ENCODE measurements at regions not wholly inside any gene's neighbourhood (a gene's known extent, or its start where the extent isn't known, plus 50 kb on each side); places are given as distances from the start of the nearest gene placed in this dataset.

DNA sequence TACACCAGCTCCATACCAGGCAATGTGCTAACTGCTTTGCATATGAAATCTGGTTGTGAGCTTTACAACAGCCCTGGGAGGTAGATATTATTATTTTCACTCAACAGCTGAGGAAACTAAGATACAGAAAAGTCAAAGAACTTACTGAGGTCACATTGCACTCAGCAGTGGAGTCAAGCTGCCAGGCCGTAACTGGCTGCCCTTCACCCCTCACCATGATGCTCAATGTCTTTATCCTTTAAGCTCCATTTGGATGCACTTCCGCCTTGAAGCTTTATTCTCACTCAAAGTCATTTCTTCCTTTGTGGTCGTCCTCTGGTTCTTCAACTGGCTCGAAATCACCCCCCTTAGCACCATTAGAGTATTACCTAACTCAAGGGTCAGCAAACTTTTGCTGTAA, 81.7 kb upstream of the RALGPS2 start:
- H3K27ac ChIP-seq (ENCODE audit: low read length), result no peak overlapping the region
- no peak overlapping the region for H3K9ac ChIP-seq (ENCODE audit: low read depth, low read length)
- no peaks in the 10 kb centered on the region for H3K27me3 ChIP-seq (ENCODE audit: insufficient read depth, low read length)
- peaks cover 14% of the 10 kb centered on the region; the same call in 1 of the 2 replicates for H3K4me1 ChIP-seq (ENCODE audit: insufficient read depth, low read length)
- no peaks in the 10 kb centered on the region for H3K9me3 ChIP-seq (ENCODE audit: insufficient read depth, low read depth, low read length)
- no peaks in the 10 kb centered on the region for H3K36me3 ChIP-seq (ENCODE audit: insufficient read depth, low read depth, low read length)
- no peak overlapping the region for H3K4me3 ChIP-seq (ENCODE audit: low read length)

DNA sequence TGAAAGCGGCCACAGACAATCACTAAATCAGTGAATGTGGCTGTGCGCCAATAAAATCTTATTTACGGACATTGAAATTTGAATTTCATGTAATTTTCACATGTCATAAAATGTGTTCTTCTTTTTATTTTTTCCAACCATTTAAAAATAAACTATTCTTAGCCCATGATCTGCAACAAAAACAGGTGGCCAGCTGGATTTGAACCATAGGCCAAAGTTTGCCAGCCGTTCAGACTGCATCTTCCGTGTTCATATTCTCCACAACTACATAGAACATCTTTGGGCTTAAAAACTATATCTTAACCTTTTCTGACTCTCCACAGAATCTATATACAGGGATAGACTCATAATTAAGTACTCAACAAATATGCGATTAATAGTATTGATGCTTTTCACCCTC, 81.2 kb upstream of the RALGPS2 start:
- Histone ChIP-seq H3K4me1 (ENCODE audit: insufficient read depth, low read length) (peaks cover 14% of the 10 kb centered on the region; the same call in 1 of the 2 replicates), H3K27me3 (ENCODE audit: insufficient read depth, low read length) (no peaks in the 10 kb centered on the region), H3K36me3 (ENCODE audit: insufficient read depth, low read depth, low read length) (no peaks in the 10 kb centered on the region), H3K9me3 (ENCODE audit: insufficient read depth, low read depth, low read length) (no peaks in the 10 kb centered on the region), H3K4me3 (ENCODE audit: low read length) (no peak overlapping the region), H3K9ac (ENCODE audit: low read depth, low read length) (no peak overlapping the region), H3K27ac (ENCODE audit: low read length) (no peak overlapping the region)

DNA sequence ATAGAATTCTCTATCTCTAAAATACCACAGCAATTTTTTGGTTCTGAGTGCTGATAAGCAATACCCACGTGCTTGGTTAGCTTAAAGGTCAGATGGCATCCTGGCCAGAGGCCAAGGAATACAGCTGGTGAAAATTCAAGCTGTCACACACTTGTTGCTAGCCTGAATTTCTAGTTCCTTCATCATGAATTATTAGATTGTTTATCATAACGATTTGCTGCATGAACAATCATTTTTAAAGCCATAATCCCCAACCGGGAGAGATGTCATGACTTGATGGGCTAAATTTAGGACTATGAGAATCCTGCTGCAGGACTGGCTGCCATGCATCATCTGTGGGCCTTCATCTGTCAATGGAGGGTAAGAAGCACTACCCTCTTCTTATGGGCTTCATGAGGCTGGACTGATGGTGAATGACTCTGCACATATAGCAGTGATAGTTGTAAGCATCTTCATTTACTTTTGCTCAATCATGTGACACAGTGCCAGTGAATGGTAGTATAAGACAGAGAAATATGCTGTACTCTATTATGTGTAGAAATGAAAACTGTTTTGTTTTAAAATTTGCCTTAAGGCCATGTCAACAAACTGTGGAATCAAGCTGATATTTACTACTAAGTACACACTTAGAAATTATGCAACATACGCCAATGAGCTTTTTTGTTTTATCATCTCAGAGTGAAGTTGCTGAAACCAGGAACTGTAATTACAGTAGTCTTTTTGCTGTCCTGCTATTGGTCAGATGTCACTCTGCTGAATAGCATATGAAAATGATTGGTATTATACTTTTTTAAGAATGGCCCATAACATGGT, 80.5 kb upstream of the RALGPS2 start:
- no peaks in the 10 kb centered on the region for H3K36me3 ChIP-seq (ENCODE audit: insufficient read depth, low read depth, low read length)
- no peak overlapping the region for H3K4me3 ChIP-seq (ENCODE audit: low read length)
- no peaks in the 10 kb centered on the region for H3K9me3 ChIP-seq (ENCODE audit: insufficient read depth, low read depth, low read length)
- no peaks in the 10 kb centered on the region for H3K27me3 ChIP-seq (ENCODE audit: insufficient read depth, low read length)
- peaks cover 14% of the 10 kb centered on the region; the same call in 1 of the 2 replicates for H3K4me1 ChIP-seq (ENCODE audit: insufficient read depth, low read length)
- no peak overlapping the region for H3K9ac ChIP-seq (ENCODE audit: low read depth, low read length)
- no peak overlapping the region for H3K27ac ChIP-seq (ENCODE audit: low read length)

DNA sequence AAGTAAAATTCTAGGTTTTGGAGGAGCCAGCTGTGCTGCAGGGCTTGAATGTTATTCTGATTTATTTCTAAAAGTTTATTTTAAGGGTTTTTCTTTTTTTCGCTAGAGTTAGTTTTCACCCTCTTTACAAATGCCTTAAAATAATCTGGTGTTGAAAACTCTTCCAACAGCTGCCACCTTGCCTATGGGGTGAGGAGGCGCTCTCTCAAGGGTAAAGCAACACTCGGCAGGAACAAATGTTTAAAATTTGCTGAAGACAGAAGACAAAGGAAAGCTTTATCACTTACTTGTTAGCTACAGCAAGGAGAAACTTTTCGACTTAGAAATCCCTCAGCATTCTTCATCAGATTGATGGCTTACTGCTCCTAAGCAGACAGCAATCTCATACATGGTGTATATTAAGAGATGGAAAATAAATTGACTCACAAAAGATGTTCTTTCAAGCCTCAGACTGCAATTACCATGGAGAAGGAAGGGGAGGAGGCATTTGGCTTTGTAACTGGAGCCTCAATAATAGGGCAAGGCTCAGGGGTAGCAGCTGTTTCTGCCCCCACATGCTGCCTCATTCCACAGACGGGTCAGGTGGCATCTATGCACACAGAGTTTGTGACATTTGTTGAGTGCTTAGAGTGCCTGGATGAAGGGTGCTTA, 79.8 kb upstream of the RALGPS2 start:
- no peaks in the 10 kb centered on the region for H3K27me3 ChIP-seq (ENCODE audit: insufficient read depth, low read length)
- H3K4me1 ChIP-seq (ENCODE audit: insufficient read depth, low read length), result peaks cover 14% of the 10 kb centered on the region; the same call in 1 of the 2 replicates
- no peaks in the 10 kb centered on the region for H3K36me3 ChIP-seq (ENCODE audit: insufficient read depth, low read depth, low read length)
- peak overlapping the region; percentile 23; the same call in 1 of the 2 replicates for H3K4me3 ChIP-seq (ENCODE audit: low read length)
- H3K9ac ChIP-seq (ENCODE audit: low read depth, low read length), result no peak overlapping the region; the same call in 1 of the 2 replicates
- no peaks in the 10 kb centered on the region for H3K9me3 ChIP-seq (ENCODE audit: insufficient read depth, low read depth, low read length)
- no peak overlapping the region for H3K27ac ChIP-seq (ENCODE audit: low read length)

DNA sequence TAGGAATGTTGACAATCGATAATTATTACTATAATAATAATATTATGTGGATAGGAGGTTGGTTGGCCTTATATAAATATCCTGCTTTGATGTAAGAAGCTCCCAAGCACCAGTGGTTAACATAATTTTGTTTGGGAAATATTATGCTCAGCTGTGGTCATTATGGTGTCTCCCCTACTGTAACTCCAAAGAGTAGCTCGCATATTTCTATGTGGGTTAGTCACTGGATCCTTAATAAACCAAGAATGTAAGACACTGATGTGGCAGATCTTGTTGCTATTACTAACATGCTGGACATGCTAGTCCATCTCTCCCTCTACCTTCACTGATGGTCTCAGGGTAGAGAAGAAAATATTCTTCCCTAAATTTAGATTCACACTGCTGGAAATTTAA, 79.2 kb upstream of the RALGPS2 start:
- H3K36me3 ChIP-seq (ENCODE audit: insufficient read depth, low read depth, low read length), result no peaks in the 10 kb centered on the region
- no peak overlapping the region for H3K4me3 ChIP-seq (ENCODE audit: low read length)
- H3K4me1 ChIP-seq (ENCODE audit: insufficient read depth, low read length), result peaks cover 14% of the 10 kb centered on the region; the same call in 1 of the 2 replicates
- no peak overlapping the region for H3K27ac ChIP-seq (ENCODE audit: low read length)
- no peak overlapping the region for H3K9ac ChIP-seq (ENCODE audit: low read depth, low read length)
- no peaks in the 10 kb centered on the region for H3K9me3 ChIP-seq (ENCODE audit: insufficient read depth, low read depth, low read length)
- H3K27me3 ChIP-seq (ENCODE audit: insufficient read depth, low read length), result no peaks in the 10 kb centered on the region

DNA sequence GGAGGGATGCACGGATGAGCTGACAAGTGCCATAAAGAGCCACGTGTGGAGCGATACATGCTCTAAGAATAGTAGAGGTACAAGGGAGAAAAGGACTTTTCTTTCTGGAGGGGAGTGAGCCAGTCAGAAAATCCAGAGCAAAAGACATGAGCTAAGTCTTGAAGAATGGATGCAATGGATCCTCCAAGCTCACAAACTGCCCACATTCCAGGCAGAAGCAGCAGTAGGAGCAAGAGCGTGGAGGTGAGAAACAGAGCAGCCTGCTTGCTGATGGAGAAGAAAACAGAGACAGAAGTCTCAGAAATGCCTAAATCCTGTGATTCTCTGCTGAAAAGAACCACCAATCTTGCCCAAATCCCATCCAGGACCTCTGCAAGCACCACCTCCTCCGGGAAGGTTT, 78.2 kb upstream of the RALGPS2 start:
- no peaks in the 10 kb centered on the region for H3K27me3 ChIP-seq (ENCODE audit: insufficient read depth, low read length)
- H3K9ac ChIP-seq (ENCODE audit: low read depth, low read length), result no peak overlapping the region
- H3K27ac ChIP-seq (ENCODE audit: low read length), result no peak overlapping the region
- H3K9me3 ChIP-seq (ENCODE audit: insufficient read depth, low read depth, low read length), result no peaks in the 10 kb centered on the region
- H3K4me3 ChIP-seq (ENCODE audit: low read length), result no peak overlapping the region
- H3K4me1 ChIP-seq (ENCODE audit: insufficient read depth, low read length), result peaks cover 14% of the 10 kb centered on the region; the same call in 1 of the 2 replicates
- H3K36me3 ChIP-seq (ENCODE audit: insufficient read depth, low read depth, low read length), result no peaks in the 10 kb centered on the region

DNA sequence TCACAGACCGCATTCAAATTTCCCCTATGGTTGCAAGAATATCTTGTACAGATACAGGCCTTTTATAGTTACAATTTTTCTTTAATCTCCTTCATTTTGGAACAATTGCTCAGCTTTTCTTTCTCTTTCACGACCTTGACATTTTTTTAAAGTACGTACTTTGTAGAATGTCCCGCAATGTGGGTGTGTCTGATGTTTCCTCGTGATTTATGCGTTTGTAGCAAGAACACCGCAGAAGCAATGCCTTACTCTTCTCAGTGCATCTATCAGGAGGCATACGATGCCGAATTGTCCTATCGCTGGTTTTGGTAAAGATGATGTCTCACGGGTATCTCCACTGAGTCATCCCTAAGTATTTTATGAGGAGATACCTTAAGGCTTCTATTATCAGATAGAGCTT, 76.9 kb upstream of the RALGPS2 start:
- peaks cover 10% of the 10 kb centered on the region; the same call in 1 of the 2 replicates for H3K4me1 ChIP-seq (ENCODE audit: insufficient read depth, low read length)
- no peak overlapping the region for H3K4me3 ChIP-seq (ENCODE audit: low read length)
- no peak overlapping the region for H3K27ac ChIP-seq (ENCODE audit: low read length)
- H3K36me3 ChIP-seq (ENCODE audit: insufficient read depth, low read depth, low read length), result no peaks in the 10 kb centered on the region
- no peaks in the 10 kb centered on the region for H3K9me3 ChIP-seq (ENCODE audit: insufficient read depth, low read depth, low read length)
- H3K27me3 ChIP-seq (ENCODE audit: insufficient read depth, low read length), result no peaks in the 10 kb centered on the region
- no peak overlapping the region for H3K9ac ChIP-seq (ENCODE audit: low read depth, low read length)

DNA sequence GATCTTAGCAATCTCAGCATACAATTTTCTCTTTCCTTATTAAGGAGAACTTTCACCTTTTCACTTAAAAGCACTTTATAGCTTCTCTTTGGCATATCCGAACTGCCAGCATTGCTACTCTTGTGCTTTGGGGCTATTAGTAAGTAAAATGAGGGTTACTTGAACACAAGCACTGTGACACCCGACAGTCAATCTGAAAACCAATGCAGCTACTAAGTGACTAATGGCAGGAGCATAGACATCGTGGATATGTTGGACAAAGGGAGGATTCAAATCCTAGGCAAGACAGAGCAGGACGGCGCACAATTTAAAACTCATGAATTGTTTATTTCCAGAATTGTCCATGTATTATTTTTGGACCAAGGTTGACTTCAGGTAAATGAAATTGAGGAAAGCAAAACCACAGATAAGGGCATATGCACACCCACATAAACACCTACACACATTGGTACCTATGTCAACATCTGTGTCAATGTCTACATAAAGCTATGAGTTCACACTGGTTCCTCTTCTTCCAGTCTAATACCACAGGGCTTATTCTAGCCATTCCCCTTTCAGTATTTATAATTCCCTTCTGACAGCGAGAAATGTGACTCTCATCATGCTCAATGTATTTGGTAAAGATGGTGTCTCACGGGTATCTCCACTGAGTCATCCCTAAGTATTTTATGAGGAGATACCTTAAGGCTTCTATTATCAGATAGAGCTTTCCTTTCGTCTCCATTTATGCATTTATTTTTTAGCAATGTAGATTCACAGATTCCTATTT, 75.3 kb upstream of the RALGPS2 start:
- Histone ChIP-seq H3K9me3 (ENCODE audit: insufficient read depth, low read depth, low read length) (no peaks in the 10 kb centered on the region), H3K36me3 (ENCODE audit: insufficient read depth, low read depth, low read length) (no peaks in the 10 kb centered on the region), H3K9ac (ENCODE audit: low read depth, low read length) (no peak overlapping the region), H3K4me1 (ENCODE audit: insufficient read depth, low read length) (peaks cover 10% of the 10 kb centered on the region; the same call in 1 of the 2 replicates), H3K27ac (ENCODE audit: low read length) (no peak overlapping the region), H3K27me3 (ENCODE audit: insufficient read depth, low read length) (no peaks in the 10 kb centered on the region), H3K4me3 (ENCODE audit: low read length) (no peak overlapping the region)

DNA sequence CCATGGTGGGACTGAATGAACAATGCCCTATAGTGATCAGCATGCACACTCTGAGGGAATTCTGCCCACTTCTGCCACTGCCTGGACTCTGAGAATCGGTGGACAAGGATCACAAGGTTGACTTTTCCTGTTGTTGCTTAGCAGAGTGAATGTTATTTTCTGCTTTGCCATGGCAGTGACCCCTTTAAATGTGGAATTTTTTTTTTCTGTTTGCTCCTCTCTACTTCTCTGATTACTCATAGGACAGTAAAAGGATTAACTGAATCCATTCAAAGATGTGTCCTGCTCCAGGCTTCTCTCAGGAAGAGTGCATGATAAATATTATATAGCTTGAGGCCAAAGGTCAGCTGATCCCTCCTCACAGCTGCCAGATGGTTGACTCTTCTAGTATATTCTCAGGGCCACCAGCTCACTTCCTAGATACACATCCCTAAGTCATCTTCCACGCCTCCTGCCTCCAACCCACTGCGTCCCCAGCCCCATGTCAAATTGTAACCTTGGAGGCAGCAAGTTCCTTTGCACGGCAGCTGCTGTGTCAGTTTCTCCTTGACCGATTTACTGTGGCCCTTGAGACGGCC, 74.0 kb upstream of the RALGPS2 start:
- Histone ChIP-seq H3K9ac (ENCODE audit: low read depth, low read length) (no peak overlapping the region), H3K9me3 (ENCODE audit: insufficient read depth, low read depth, low read length) (no peaks in the 10 kb centered on the region), H3K27me3 (ENCODE audit: insufficient read depth, low read length) (no peaks in the 10 kb centered on the region), H3K4me1 (ENCODE audit: insufficient read depth, low read length) (peaks cover under 1% of the 10 kb centered on the region; the same call in 1 of the 2 replicates), H3K4me3 (ENCODE audit: low read length) (no peak overlapping the region), H3K36me3 (ENCODE audit: insufficient read depth, low read depth, low read length) (no peaks in the 10 kb centered on the region), H3K27ac (ENCODE audit: low read length) (no peak overlapping the region)

DNA sequence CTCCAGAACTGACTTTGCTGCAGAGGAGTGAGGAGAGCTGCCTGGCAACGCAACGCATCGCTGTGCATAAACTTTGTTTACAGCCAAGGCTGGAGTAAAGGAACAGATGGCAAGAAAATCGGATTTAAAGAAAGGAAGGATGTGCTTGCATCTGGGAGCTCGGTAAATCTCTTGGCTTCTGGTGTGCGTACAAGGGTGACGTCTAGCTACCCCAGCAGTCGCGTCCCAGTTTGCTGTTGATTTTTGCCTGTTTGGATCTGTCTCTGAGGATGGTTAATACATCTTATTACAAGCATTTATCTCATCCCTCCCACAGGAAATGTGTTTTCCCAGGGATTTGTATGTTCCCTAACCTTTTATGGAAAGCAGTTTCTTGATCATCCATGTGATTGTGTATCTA, 73.3 kb upstream of the RALGPS2 start:
- Histone ChIP-seq H3K4me3 (ENCODE audit: low read length) (no peak overlapping the region), H3K9me3 (ENCODE audit: insufficient read depth, low read depth, low read length) (no peaks in the 10 kb centered on the region), H3K27ac (ENCODE audit: low read length) (no peak overlapping the region), H3K36me3 (ENCODE audit: insufficient read depth, low read depth, low read length) (no peaks in the 10 kb centered on the region), H3K9ac (ENCODE audit: low read depth, low read length) (no peak overlapping the region), H3K4me1 (ENCODE audit: insufficient read depth, low read length) (no peaks in the 10 kb centered on the region), H3K27me3 (ENCODE audit: insufficient read depth, low read length) (no peaks in the 10 kb centered on the region)
